HG03039 (cell line): ENCODE measurements at regions not wholly inside any gene's neighbourhood (a gene's known extent, or its start where the extent isn't known, plus 50 kb on each side); places are given as distances from the start of the nearest gene placed in this dataset.

Source experiments
- ATAC-seq: cut with Tn5 transposase; IDR thresholded peaks from one replicate; pipeline ENCODE4 v1.9.1; 2021; ENCODE audit warnings: mild to moderate bottlenecking, moderate library complexity; ENCODE audit not compliant: unreplicated experiment

GRCh38 chr18:61057443-61057842, 275.8 kb upstream of the CDH20 start:
- ATAC-seq, result no peak

- no peak for ATAC-seq
Measured at GRCh38 chr18:61062258-61062657, 271.0 kb upstream of the CDH20 start.

GRCh38 chr18:61064911-61065310, 268.3 kb upstream of the CDH20 start:
- ATAC-seq, result no peak

- no peak for ATAC-seq
Measured at GRCh38 chr18:61076986-61077385, 256.2 kb upstream of the CDH20 start.

DNA sequence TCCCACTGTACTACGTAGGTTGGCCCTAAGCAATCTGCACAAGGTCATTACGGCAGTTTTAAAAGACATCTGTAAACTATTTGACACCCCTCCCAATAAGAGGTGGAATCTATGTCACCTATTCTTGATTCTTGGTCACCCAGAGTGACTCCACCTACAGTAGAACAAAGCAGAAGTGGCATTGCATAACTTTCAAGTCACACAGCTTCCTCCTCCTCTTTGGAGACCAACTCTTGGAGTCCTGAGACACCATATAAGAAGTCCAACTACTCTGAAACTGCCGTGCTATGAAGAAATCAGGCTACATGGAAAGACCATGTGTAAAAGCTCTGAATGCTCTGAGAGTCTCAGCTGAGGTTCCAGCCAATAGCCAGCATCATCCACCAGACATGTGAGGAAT, 253.5 kb upstream of the CDH20 start:
- ATAC-seq, result no peak

- no peak for ATAC-seq
Measured at GRCh38 chr18:61080954-61081528, 252.2 kb upstream of the CDH20 start.

- no peak for ATAC-seq
Measured at GRCh38 chr18:61082976-61083630, 250.1 kb upstream of the CDH20 start.

GRCh38 chr18:61085036-61085435, 248.2 kb upstream of the CDH20 start:
- no peak for ATAC-seq

GRCh38 chr18:61085761-61086160, 247.5 kb upstream of the CDH20 start:
- no peak for ATAC-seq

GRCh38 chr18:61086657-61087056, 246.6 kb upstream of the CDH20 start:
- ATAC-seq, result no peak

GRCh38 chr18:61091379-61091778, 241.9 kb upstream of the CDH20 start:
- ATAC-seq, result no peak

- ATAC-seq, result no peak
Measured at GRCh38 chr18:61093965-61094364, 239.3 kb upstream of the CDH20 start.

DNA sequence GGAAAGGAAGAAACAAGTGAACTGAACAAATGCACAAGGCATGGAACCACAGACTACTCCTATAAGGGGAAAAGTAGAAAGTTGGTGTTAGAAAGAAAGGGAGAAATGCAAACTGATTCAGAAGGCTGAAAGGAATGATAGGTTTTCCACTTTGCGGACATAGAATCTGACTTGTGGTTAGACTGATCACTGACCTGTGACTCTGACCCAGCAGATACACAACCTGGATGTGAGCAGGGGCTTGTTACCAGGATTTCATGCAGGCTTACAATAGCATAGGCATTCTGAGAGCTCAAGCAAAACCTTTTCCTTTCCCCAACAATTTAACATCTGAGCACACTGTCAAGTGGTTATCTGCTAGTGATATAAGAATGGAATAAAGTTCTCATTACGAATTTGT, 237.0 kb upstream of the CDH20 start:
- no peak for ATAC-seq

- ATAC-seq, result no peak
Measured at GRCh38 chr18:61107113-61107512, 226.1 kb upstream of the CDH20 start.

- ATAC-seq, result no peak
Measured at GRCh38 chr18:61108706-61109105, 224.5 kb upstream of the CDH20 start.

DNA sequence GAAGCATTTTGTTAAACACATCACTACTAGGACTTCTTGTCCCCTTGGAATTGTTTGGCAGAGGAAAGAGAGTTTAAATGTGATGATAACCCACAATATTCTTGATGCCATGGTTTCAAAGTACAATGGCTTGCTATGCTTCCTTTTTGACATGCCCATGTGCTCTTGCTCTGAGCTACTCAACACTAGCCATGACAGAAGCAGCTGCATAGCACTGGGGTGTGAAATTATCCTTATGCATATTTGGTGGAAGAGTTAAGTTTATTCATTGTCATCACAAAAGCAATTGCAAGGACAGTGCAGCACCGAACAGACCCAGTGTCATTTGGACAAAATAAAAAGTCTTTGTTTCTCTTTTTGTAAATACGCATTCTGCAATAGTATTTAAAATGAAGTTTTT, 209.9 kb upstream of the CDH20 start:
- ATAC-seq, result no peak

GRCh38 chr18:61127714-61128467, 205.3 kb upstream of the CDH20 start:
- no peak for ATAC-seq

DNA sequence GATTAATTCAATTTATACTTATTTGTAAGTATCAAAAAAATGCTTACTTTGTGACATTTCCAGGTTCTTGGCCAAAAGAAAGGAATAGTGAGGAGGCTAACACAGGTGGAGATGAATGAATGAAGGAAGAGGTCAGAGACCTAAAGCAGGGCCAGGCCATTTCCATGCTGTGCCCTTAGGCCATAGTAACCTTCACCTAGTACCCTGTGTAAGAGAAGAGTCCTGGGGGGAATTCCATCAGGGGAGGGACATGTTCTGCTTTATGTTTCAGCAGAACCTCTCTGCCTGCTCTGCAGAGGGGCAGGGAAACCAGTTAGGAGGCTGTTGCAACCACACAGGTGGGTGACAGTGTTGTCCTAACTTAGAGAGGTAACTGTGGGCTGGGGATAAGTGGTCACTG, 204.2 kb upstream of the CDH20 start:
- ATAC-seq, result no peak

GRCh38 chr18:61132031-61132430, 201.2 kb upstream of the CDH20 start:
- ATAC-seq, result no peak

DNA sequence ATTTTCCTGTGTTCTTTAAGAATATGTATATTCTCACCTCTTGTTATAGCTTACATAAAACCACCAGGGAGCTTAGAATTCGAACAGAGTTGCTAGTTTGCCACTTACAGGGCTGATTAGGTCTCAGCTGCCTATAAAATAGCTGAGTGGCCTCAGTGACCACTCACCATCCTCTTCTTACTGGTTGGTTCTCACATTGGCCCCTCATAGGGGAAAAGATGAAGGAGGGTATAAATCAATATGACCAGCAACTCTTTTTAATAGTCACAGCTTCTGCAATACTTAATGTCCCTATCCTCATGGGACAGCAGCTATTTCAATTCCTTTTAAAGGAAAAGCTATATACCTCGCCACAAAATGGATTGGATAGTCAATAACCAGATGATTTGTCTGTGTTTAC, 199.4 kb upstream of the CDH20 start:
- no peak for ATAC-seq

DNA sequence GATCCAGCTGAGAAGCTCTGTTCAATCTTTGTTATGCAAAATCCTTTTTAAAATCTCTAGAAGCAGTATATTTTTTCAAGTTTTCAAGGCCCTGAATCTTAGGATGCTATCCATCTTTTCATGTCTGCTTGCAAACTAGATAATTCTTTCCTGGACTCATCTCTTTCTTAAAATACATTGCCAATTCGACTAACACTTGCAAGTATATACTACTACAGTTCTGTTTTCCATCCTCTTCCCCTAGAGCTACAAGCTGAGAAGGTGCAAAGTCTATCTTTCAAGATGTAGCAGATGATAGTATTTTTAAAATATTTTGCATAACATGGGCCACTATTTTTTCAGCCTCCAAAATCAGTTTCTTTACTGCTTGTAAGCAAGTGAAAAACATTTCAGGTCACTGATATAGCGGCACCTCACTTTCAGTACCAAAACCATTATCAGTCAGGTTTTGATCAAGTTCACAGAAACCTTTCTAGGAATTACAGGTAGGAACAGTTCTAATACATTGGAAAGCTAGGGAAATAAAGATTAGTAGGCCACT, 196.4 kb upstream of the CDH20 start:
- ATAC-seq, result no peak

GRCh38 chr18:61141691-61142090, 191.5 kb upstream of the CDH20 start:
- ATAC-seq, result no peak
